ENCODE measurements at regions not wholly inside any gene's neighbourhood (a gene's known extent, or its start where the extent isn't known, plus 50 kb on each side); places are given as distances from the start of the nearest gene placed in this dataset.

- no peak for TF ChIP-seq RBBP5 (IDR thresholded peaks at IDR 0.05; ENCODE audit: borderline replicate concordance, low read depth, low read length)
- no peak for TF ChIP-seq RAD21 (IDR thresholded peaks at IDR 0.05 in 1 of 2, conservative IDR thresholded peaks at IDR 0.05 in 1 of 2; ENCODE audit: low read depth in 2 of 2, low read length in 2 of 2)
- TF ChIP-seq MAX (IDR thresholded peaks at IDR 0.05): no peak
- TF ChIP-seq CBX8 (IDR thresholded peaks at IDR 0.05; ENCODE audit: borderline replicate concordance, low read depth, low read length): no peak
- no peak for TF ChIP-seq CTCF (IDR thresholded peaks at IDR 0.05; ENCODE audit: control extremely low read depth in 1 of 3, insufficient read depth in 1 of 3, low read depth in 1 of 3, low read length in 3 of 3)
Observed at GRCh38 chr4:175351473-175351872, 433.3 kb downstream of the ADAM29 start (continued).

Data from H1 (cell line).